Fibroblast of upper back skin (primary cell): ENCODE measurements at regions not wholly inside any gene's neighbourhood (a gene's known extent, or its start where the extent isn't known, plus 50 kb on each side); places are given as distances from the start of the nearest gene placed in this dataset.
"Not testable (repeated sequence)": the region's sequence is repeated elsewhere in the genome, so short reads cannot be mapped to it uniquely, and the experiment has no call there.

ENCODE experiments used
- DNase-seq: peaks from one replicate; pipeline ENCODE4 v3.0.0-alpha.2; 2013

DNA sequence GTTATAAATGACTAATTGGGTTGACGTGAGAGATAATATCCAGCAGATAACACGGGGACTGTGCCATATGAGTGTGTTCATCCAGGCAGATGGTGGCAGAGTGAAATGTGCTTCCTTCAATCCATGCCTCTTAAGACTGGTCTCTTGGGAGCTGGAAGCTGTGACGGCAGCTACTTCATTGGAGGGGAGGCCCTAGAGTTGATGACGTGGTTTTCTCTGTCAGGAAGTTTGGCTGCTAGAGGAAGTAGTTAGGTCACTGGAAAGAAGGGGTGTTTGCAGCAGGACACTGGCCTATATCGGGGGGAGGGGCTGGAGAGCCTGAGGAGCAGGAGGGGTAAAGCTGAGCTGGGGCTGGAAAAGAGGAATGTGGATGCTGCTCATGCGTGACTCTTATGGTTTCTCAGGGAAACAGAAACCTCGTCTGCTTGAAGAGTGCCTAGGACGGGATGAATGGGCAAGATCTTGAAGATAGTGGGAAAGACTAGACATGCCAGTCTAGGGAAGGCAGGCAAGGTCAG lies 3051.6 kb downstream of the RPIA start:
- not testable (repeated sequence) for DNase-seq

DNA sequence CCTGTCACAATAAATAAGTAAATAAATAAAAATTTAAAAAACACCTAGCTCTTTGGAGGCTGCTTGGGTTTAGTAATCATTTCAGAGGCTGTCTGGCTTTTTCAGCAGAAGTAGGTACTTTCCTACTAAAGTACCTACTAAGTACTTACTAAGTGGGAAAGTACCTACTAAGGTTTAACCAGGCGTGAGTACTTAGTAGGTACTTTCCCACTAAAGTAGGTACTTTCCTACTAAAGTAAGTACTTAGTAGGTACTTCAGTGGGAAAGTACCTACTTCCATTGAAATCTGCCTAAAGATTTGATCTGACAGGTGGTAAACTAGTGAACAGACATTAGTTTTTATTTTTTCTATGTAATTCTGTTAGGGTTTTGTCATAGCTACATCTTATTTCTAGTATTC lies 3052.4 kb downstream of the RPIA start:
- DNase-seq: not testable (repeated sequence)

DNA sequence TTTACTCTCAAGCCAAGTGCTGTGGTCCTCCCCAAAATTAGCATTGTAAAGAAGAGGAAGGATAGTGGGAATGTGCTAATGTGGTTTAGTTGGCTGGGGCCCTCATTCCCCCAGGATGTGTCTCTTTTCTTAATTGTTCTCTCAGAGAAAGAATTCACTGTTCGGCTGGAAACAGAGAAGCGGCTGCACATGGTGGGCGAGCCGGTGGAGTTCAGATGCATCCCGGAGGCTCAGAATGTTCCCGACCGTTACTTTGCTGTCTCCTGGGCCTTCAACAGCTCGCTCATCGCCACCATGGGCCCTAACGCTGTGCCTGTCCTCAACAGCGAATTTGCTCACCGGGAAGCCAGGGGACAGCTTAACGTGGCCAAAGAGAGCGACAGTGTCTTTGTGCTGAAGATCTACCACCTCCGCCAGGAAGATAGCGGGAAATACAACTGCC lies 3053.2 kb downstream of the RPIA start:
- DNase-seq: not testable (repeated sequence)

DNA sequence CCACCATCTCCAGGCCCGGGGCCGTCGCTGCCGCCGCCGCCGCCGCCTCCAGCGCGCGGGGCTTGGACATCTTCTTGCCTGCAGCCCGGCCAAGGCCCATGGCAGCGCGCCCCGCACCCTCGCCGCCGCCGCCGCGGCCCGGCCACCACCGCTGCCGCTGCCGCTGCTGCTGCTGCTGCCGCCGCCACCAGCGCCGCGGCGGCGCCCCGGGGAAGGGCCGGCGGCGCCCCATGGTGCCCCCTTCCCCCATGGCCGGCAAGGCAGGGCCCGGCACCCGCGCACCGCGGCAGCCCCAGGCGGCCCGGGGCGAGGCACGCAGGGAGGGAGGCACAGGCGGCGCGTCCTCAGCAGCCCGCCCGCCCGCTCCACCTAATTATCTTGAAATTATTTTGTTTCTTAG lies 3057.4 kb downstream of the RPIA start:
- DNase-seq: no peak

DNA sequence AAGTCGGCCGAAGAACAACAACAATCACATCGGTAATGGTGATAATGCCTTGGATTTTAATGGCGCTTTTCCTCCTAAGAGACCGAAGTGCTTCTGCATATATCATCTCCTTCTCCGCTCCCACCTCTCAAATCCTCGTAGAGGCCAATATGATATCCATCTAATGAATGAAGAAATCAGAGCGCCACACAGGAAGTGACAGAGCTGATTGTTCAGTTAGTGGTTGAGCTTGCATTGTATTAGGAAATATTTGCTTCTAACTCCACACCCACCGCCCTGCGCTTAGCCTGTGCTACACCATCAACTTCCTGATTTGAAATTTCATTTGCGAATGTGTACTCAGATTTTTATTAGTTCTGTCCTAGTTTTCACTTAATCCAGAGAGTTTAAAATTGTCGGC lies 3058.2 kb downstream of the RPIA start:
- DNase-seq: not testable (repeated sequence)

DNA sequence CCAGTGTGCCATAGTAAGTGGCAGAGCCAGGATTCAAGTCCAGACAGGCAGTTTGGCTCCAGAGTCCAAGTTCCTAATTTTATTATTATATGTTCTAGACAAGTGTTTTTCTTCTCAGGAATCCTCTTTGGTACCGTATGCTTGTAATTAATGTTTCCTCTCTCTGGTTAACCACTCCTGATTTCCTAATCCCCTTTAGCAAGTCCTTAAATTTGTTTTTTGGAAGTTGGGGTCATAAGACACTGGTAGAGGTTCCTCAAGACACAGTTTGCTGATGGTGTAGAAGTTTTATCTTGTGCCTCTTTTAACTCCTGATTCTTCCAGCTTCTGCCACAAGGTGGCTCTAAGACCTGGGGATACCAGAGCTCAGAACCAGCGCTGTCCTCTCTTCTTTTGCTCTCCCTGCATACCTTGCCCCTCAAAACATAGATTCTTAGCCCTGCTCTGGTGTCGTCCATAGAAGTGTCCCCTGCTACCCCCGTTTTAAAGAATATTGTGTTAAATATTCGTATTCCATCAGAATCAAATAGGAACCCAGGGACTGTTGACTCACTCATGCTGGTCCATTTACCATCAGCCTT lies 3068.0 kb downstream of the RPIA start:
- DNase-seq: not testable (repeated sequence)

DNA sequence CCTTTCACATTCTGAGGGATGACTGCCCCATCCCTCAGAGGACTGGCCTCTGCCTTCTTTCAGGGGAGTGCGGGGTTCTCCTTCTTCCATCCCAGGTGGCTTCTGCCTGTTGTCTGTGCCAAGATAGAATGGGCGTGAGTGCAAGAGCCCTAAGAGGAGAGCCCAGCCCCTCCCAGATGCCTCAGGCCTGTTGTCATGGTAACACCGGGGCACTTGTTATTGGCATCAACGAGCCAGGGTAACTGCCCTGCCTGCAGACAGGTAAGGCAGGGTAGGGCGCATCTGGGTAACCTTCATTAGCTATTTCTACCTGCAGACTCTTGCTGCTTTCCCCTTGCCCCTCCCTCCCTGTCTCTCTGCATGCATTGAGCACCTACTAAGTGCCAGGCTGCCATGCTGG lies 3069.2 kb downstream of the RPIA start:
- DNase-seq: not testable (repeated sequence)

DNA sequence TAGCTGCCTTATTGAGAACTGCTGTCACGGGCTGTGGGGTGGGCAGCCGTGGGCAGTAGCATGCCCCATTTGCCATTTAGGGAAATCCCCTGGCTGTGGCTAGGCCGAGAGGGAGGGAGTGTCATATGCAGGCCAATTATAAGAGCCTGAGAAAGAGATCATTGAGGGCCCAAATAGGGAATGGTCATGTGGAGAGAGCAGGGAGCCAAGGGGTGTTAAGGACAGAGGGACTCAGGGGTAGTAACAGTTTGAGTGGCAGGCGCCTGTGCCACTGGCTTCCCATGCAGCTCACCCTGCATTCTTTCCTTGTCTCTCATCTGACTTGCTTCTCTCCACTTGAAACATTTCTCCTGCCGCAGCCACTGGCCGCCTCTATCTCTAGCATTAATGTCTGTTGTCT lies 3070.8 kb downstream of the RPIA start:
- DNase-seq: not testable (repeated sequence)

DNA sequence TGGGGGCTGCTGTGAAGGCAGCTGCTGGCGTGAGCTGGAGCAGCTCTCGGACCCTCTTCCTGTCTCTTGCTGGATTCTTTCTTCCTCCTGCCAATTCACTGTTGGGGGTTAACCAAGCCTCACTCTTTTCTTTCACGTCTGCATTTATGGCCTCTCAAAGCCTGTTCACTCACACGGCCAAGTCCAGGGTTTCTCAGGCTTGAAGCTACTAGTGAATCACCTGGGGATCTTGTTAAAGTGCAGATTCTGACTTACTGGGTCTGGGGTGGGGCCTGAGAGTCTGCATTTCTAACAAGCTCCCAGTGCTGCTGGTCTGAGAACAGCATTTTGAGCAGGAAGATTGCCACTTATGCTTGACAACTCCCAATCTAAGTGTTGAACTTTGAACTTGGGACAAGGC lies 3072.2 kb downstream of the RPIA start:
- DNase-seq: peak; percentile 16

DNA sequence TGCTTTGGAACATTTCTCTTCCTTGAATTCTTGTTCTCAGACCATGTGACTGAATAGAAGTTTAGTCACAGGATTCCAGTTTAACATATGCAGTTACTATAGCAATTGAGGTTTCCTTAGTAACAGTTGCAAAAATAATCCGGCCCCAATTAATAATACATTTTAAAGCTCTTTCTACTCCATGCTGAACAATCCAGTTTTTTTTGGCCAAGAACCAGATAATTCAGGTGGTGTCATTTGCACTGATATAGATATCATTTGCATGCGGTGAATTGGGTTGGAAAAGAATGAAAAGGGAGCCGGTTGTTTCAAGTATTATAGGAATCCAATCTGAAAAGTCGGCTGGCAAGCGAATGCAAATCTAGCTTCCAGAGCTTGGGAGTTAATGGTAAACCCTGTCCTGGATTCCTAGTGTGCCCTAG lies 3073.1 kb downstream of the RPIA start:
- DNase-seq: peak; percentile 64

DNA sequence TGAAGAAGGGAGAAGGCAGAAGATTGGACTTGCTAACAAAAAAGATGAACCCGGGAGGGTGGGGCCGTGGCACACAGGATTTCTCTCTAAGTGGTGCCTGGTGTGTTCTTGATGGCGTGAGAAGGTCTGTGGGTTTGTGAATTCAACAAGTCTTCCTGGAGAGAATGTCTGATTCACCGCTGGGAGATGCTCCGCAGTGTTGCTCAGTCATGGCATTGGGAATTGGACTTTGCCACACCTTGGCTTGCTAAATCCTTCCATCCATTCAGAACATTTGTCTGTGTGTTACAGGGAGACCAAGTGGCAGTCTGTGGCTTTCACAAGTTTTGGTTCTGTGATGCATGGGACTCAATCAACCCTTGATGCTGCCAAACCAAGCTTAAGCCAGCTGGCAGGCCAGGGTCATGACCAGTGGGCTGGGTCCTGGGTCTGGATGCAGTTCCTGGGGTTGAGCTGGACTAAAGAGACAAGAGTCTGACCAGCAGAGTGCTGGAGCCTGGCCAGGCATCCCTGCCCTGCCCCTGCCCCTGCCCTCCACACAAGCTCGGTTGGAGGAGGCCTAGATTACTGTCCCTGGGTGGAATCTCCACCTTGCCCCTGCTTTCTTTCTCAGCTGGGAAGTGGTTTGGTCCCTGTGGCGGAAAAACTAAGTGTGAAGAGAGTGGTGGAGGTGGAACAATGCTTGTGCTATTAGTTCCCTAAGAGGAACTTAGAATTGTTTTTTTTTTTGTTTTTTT lies 3073.7 kb downstream of the RPIA start:
- DNase-seq: not testable (repeated sequence)

DNA sequence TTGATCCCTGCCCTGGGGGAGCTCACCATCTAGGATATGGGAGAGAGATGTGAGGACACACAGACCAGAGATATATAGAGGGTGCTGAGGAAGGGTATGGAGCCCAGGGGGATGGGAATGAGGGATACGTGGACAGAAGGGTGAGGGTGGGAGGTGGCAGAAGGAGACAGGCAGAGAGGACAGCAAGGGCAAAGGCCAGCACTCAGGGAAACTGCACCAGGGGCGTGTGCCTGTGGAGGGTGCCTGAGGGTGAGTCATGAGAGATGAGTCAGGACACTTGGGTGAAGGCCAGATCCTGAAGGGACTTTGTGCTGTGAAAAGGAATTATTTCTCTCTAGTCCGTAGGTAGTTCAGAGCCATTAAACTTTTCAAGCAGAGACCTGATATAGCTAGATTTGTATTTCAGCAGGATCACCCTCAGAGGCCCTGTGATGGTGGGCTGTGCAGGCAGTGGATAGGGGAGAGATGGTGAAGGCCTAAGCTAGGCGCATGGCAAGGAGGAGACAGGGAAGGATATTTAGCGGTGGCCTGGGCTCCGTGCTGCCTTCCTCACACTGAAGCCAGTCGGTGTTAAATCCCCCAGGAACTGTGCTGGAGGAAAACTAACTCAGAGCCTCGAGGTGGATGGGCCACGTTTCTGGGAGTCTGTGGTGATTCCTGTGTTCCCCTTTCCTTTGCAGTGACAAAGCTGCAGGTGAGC lies 3075.0 kb downstream of the RPIA start:
- DNase-seq: peak; percentile 79

DNA sequence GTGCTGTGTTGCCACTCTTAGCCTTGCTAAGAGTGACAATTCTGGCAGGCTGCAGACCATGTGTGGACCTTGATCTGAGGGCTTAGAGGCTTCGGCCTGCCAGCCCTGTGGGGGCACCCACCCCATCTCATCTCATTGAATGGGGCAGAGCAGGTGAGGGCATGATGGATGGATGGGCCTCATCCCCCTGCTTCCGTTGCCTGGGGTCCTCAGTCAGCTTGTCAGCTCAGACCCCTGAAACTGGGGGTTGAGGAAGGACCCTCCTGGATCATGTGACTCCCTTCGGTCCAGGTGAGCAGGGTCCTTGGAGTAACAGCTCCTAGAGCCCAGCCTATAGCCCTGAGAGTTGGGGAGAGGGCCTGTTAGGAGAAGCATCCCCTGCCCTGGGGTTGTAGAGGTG lies 3076.8 kb downstream of the RPIA start:
- not testable (repeated sequence) for DNase-seq

DNA sequence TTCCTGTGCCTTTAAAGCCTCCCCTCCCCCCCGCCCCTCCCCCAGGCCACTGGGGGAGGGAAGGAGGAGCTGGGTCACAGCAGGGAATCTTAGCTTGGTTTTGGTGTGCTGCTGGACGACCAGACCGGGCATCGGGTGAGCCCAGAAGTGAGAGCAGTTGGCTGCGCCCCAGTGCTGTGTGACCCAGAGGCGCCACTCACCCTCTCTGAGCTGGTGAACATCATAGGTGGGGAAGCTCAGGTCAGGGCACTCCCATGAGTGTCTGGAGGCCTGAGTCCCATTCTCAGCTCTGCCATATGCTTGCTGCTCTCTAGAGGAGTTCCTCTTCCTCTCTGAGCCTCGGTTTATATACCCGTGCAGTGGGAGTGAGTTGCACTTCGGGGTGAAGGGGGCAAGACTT lies 3077.5 kb downstream of the RPIA start:
- not testable (repeated sequence) for DNase-seq

DNA sequence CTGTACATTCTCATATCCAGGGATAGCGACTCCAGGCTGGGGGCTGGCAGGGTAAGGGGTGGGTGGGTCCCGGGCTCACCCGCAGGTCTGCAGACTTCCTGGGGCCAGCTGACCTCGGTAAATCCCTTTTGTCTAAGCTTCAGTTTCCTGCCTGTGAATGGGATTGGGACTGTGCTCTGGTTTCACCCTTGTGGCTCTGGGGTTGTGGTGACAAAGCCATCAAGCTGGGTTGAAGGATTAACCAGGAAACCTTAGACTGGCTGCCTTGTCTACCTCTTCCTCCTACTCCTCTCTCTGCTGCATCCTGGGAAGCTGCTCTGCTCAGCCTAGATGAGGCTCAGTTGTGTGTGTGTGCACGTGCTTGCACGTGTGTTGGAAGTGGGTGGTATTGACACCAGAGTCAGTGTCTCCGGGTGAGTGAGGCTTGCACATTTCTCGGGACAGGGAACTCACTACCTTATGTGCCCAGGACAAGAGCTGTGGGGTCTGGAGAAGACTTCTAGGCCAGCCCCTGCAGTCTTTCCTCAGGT lies 3078.6 kb downstream of the RPIA start:
- not testable (repeated sequence) for DNase-seq

DNA sequence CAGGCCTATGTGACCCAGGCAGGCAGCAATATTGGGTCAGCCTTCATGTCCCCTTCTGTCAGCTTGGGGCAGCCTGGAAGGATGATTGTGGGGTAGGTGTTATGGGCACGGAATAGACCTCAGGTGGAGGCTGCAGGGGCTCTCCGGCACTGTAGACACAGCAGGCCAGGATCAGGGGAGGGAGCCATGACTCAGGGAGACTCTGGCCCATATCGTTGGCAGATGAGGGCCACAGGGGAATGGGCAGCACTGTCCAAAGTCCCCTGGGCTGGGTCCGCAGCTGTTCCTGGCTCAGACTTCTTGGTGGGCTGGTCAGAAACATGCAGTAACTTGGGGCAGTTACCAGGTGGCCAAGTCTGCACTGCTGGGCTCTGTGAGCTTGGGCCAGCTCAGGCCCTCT lies 3080.1 kb downstream of the RPIA start:
- not testable (repeated sequence) for DNase-seq

DNA sequence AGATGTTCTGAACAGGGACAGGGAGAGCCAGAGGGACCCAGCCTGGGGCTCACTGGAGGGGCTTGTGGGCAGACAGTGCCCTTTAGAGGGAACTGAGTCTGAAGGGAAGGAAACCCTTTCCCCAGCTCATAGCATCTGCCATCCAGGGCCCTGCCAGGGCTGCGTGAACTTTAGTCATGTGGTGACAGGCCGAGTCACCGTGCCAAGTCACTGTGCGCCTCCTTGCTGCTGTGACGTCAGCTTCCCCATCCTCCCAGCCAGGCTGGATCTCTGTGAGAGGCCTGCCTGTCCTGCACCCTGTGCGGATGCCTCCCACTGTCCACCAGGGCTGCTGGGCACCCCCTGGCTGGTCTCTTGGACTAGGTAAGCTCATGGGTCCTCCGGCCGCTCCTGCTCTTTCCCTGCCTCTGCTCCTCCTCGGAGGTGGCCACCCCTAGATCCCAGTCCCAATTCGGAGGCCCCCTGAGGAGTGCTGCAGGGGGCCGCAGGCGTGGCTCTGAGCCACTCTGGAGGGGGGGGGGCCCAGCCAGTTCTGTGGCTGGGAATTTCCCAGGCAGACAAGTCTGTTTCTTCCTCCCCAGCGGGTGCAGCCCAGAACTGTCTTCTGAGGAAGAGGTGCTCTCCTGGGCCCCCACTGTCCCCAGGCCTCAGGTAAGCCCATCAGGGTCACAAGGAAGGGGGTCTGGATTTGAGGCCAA lies 3080.9 kb downstream of the RPIA start:
- DNase-seq: not testable (repeated sequence)

DNA sequence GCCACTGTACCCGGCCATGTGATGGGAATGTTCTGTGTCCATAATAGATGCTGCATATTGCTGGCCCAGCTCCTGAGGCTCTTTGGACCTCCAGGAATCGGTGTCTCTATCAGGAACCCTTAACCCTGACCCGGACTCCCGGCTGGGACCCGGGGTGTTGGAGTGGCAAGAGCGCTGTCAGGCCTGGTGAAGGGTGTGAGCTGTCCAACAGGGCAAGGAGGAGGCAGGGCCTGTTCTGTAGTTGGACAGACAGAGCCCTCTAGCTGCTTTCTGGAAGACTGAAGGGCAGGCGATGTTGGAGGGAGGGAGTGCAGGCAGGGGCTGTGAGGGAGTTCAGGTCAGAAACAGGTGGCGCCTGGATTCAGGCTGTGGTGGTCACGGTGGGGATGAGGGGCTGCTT lies 3082.3 kb downstream of the RPIA start:
- DNase-seq: not testable (repeated sequence)

DNA sequence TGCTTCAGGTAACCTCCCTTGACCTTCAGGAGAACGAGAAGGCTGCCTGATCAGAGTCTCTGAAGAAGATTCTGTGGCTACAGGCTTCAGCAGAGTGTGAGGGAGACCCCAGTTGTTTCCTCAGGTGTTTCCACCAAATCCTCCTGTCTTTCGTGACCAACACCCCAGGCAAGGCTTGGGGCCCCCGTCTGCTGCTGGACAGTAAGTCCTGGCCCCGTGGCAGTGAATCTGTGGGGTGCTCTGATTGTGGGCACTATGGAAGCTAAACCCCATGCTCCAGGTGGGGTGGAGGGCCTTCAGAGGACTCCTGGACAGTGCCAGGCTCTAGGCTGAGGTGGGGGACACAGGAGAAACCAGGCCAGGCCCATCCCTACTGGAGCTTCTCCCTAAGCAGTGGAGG lies 3083.7 kb downstream of the RPIA start:
- DNase-seq: not testable (repeated sequence)

DNA sequence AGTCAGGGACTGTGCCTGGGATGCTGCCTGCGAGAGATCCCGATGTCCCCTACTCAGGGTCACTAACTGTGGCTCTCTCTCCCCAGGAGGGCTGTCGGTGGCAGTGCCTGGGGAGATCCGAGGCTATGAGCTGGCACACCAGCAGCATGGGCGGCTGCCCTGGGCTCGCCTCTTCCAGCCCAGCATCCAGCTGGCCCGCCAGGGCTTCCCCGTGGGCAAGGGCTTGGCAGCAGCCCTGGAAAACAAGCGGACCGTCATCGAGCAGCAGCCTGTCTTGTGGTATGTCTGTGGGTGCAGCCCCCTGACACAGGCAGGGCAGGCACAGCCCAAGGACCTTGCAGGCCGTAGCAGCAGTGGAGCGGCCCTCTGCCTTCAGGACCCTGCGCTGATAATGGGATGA lies 3088.9 kb downstream of the RPIA start:
- DNase-seq: not testable (repeated sequence)

DNA sequence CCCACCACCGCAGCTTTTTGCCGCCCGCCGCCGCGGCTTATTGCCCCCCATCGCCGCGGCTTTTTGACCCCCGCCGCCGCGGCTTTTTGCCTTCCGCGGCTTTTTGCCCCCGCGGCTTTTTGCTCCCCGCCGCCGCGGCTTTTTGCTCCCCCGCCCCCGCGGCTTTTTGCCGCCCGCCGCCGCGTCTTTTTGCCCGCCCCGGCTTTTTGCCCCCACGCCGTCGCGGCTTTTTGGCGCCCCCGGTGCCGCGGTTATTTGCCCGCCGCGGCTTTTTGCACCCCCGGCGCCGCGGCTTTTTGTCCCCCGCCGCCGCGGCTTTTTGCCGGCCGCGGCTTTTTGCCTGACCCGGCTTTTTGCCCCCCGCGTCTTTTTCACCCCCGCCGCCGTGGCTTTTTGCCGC lies 3061.8 kb upstream of the TEKT4 start:
- not testable (repeated sequence) for DNase-seq
